ENCODE measurements at regions not wholly inside any gene's neighbourhood (a gene's known extent, or its start where the extent isn't known, plus 50 kb on each side); places are given as distances from the start of the nearest gene placed in this dataset.

DNA sequence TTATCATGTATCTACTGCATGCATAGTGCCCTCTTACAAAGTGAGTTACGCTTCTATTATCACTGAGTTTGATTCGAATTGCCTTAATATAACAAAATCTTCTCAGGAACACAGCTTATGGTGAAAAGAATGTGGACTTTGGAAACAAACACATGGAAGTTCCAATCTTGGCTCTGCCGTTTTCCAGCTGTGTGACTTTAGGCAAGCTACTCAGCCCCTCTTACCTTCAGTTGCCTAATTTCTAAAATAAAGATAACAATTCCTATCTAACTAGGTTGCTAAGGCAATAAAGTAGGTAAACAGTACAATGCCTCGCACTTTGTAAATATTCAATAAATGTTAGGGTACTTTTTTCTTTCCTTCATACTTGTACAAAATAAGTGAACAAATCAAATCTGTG lies 104.0 kb upstream of the GRIA3 start:
- no TSS peak for BruUV-seq (replicated peaks)
- no peaks in the 10 kb centered on the region for H3K79me2 ChIP-seq (ENCODE audit: control insufficient read depth, insufficient read depth, low read length)
- H3K4me2 ChIP-seq (ENCODE audit: insufficient read depth, low read length), result no peak overlapping the region
- CTCF ChIA-PET (ENCODE audit: low intra/inter-chr PET ratio), result no interaction called here
- in situ Hi-C loops (cut with MboI) (no loop called here), intact Hi-C loops (cut with micrococcal nuclease) (no loop called here)
- ATAC-seq, result no peak
- WGBS (ENCODE audit: insufficient coverage, low coverage, missing lambda C conversion rate), result 3% methylated on average over 4 of the region's 4 CpGs
- H3K27ac ChIP-seq (ENCODE audit: extremely low read depth, low read depth, low read length), result no peak overlapping the region
- no peak overlapping the region for H2AFZ ChIP-seq (ENCODE audit: low read depth, low read length)
- no peak overlapping the region for H3K4me3 ChIP-seq
- no peak for FAIRE-seq
- no peaks in the 10 kb centered on the region for H3K27me3 ChIP-seq (ENCODE audit: control insufficient read depth in 2 of 2, insufficient read depth in 2 of 2, low read length in 2 of 2)
- H3K9me1 ChIP-seq (ENCODE audit: control insufficient read depth, insufficient read depth, low read length), result no peaks in the 10 kb centered on the region
- no peaks in the 10 kb centered on the region for H3K4me1 ChIP-seq (replicated peaks in 1 of 2; ENCODE audit: control insufficient read depth in 2 of 2, insufficient read depth in 2 of 2, low read length in 2 of 2)
- POLR2A ChIA-PET, result no interaction called here
- TF ChIP-seq ZNF23 (CRISPR knock-in tag; IDR thresholded peaks at IDR 0.05), result no peak
- no peak for TF ChIP-seq ZBTB17 (CRISPR knock-in tag; IDR thresholded peaks at IDR 0.05)
- TF ChIP-seq NR2F6 (CRISPR knock-in tag; IDR thresholded peaks at IDR 0.05), result no peak
- no peak for TF ChIP-seq NFE2L1 (tag; IDR thresholded peaks at IDR 0.05; ENCODE audit: borderline replicate concordance, low read depth)
- TF ChIP-seq, protein P1, sequence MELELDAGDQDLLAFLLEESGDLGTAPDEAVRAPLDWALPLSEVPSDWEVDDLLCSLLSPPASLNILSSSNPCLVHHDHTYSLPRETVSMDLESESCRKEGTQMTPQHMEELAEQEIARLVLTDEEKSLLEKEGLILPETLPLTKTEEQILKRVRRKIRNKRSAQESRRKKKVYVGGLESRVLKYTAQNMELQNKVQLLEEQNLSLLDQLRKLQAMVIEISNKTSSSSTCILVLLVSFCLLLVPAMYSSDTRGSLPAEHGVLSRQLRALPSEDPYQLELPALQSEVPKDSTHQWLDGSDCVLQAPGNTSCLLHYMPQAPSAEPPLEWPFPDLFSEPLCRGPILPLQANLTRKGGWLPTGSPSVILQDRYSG (tag; conservative IDR thresholded peaks at IDR 0.05; ENCODE audit: low read depth), result no peak
- TF ChIP-seq ZNF140 (CRISPR knock-in tag; IDR thresholded peaks at IDR 0.05), result no peak
- TF ChIP-seq ZNF780A (CRISPR knock-in tag; IDR thresholded peaks at IDR 0.05), result no peak
- no peak for TF ChIP-seq HNRNPH1 (optimal IDR thresholded peaks at IDR 0.05; ENCODE audit: low read depth, low read length)
- TF ChIP-seq CHCHD3 (CRISPR knock-in tag; IDR thresholded peaks at IDR 0.05), result no peak
- TF ChIP-seq SRSF7 (optimal IDR thresholded peaks at IDR 0.05; ENCODE audit: low read depth, low read length), result no peak
- no peak for TF ChIP-seq ZNF668 (CRISPR knock-in tag; IDR thresholded peaks at IDR 0.05)
- TF ChIP-seq TRIM24 (IDR thresholded peaks at IDR 0.05), result no peak
- no peak overlapping the region for H3K9ac ChIP-seq (ENCODE audit: insufficient read depth in 1 of 2, low read depth in 2 of 2, low read length in 2 of 2)
- no peak for DNase-seq (ENCODE audit: extremely low read depth in 1 of 4, low spot score in 3 of 4)
- no peaks in the 10 kb centered on the region for H3K9me3 ChIP-seq (replicated peaks; ENCODE audit: control insufficient read depth, insufficient read depth, low read depth, low read length)
- H4K20me1 ChIP-seq (replicated peaks; ENCODE audit: control insufficient read depth, insufficient read depth, low read length), result no peaks in the 10 kb centered on the region
- no peaks in the 10 kb centered on the region for H3K36me3 ChIP-seq (ENCODE audit: control insufficient read depth, insufficient read depth, low read length)

Measured in K562 (cell line).